ENCODE measurements at regions not wholly inside any gene's neighbourhood (a gene's known extent, or its start where the extent isn't known, plus 50 kb on each side); places are given as distances from the start of the nearest gene placed in this dataset.

- H3K9me3 ChIP-seq (ENCODE audit: low read depth) = no peaks in the 10 kb centered on the region
- H3K4me2 ChIP-seq (ENCODE audit: unreplicated experiment) = no peak overlapping the region
- H3K36me3 ChIP-seq (ENCODE audit: low read depth) = no peaks in the 10 kb centered on the region
- peak; percentile 15 for DNase-seq
- no peaks in the 10 kb centered on the region for H3K27me3 ChIP-seq (replicated peaks; ENCODE audit: insufficient read depth)
- in situ Hi-C loops (cut with MboI) = no loop called here
- no peaks in the 10 kb centered on the region for H3K79me2 ChIP-seq (ENCODE audit: insufficient read depth)
- TF ChIP-seq EZH2 (IDR thresholded peaks at IDR 0.05; ENCODE audit: insufficient read depth, poor library complexity, severe bottlenecking) (no peak), EZH2phosphoT487 (IDR thresholded peaks at IDR 0.05; ENCODE audit: insufficient read depth, low read depth) (no peak)
- no peak overlapping the region for H3K9ac ChIP-seq
- no peak overlapping the region for H2AFZ ChIP-seq
- H3F3A ChIP-seq (ENCODE audit: insufficient read depth) = no peaks in the 10 kb centered on the region
- no peak overlapping the region for H3K4me3 ChIP-seq
- H3K9me2 ChIP-seq (ENCODE audit: insufficient read depth) = no peaks in the 10 kb centered on the region
- H3K27ac ChIP-seq = no peak overlapping the region
- H3K4me1 ChIP-seq (ENCODE audit: insufficient read depth) = peaks cover 9% of the 10 kb centered on the region; the same call in 1 of the 2 replicates
- 51 to 56% methylated on average over 5 of the region's 5 CpGs for WGBS, 2 experiments (ENCODE audit: low coverage in 1 of 2, low lambda C conversion rate in 2 of 2, missing lambda C conversion rate in 2 of 2)
- H4K20me1 ChIP-seq (ENCODE audit: insufficient read depth) = no peaks in the 10 kb centered on the region
Observed at GRCh38 chr6:81683912-81684311, 68.6 kb downstream of the TENT5A start.

GRCh38 chr6:81682858-81683620, 69.4 kb downstream of the TENT5A start:
- no peaks in the 10 kb centered on the region for H3F3A ChIP-seq (ENCODE audit: insufficient read depth)
- H3K27ac ChIP-seq = no peak overlapping the region
- H3K36me3 ChIP-seq (ENCODE audit: low read depth) = no peaks in the 10 kb centered on the region
- in situ Hi-C loops (cut with MboI) = no loop called here
- H4K20me1 ChIP-seq (ENCODE audit: insufficient read depth) = no peaks in the 10 kb centered on the region
- WGBS, 2 experiments (ENCODE audit: low coverage in 1 of 2, low lambda C conversion rate in 2 of 2, missing lambda C conversion rate in 2 of 2) = 93 to 94% methylated on average over 4 to 5 of the region's 5 CpGs
- H3K79me2 ChIP-seq (ENCODE audit: insufficient read depth) = no peaks in the 10 kb centered on the region
- no peaks in the 10 kb centered on the region for H3K9me2 ChIP-seq (ENCODE audit: insufficient read depth)
- no peaks in the 10 kb centered on the region for H3K27me3 ChIP-seq (replicated peaks; ENCODE audit: insufficient read depth)
- no peak overlapping the region for H3K4me3 ChIP-seq
- H3K9me3 ChIP-seq (ENCODE audit: low read depth) = no peaks in the 10 kb centered on the region
- H2AFZ ChIP-seq = no peak overlapping the region
- no peak overlapping the region for H3K4me2 ChIP-seq (ENCODE audit: unreplicated experiment)
- DNase-seq = no peak
- TF ChIP-seq EZH2phosphoT487 (IDR thresholded peaks at IDR 0.05; ENCODE audit: insufficient read depth, low read depth) (no peak), EZH2 (IDR thresholded peaks at IDR 0.05; ENCODE audit: insufficient read depth, poor library complexity, severe bottlenecking) (no peak)
- no peak overlapping the region for H3K9ac ChIP-seq
- H3K4me1 ChIP-seq (ENCODE audit: insufficient read depth) = peaks cover 9% of the 10 kb centered on the region; the same call in 1 of the 2 replicates

GRCh38 chr6:81682235-81682795, 70.2 kb downstream of the TENT5A start:
- DNase-seq = no peak
- Histone ChIP-seq H3K27ac (no peak overlapping the region), H3K9me2 (ENCODE audit: insufficient read depth) (no peaks in the 10 kb centered on the region), H3F3A (ENCODE audit: insufficient read depth) (no peaks in the 10 kb centered on the region), H3K4me1 (ENCODE audit: insufficient read depth) (peaks cover 9% of the 10 kb centered on the region; the same call in 1 of the 2 replicates), H3K4me2 (ENCODE audit: unreplicated experiment) (no peak overlapping the region), H3K27me3 (replicated peaks; ENCODE audit: insufficient read depth) (no peaks in the 10 kb centered on the region), H3K9me3 (ENCODE audit: low read depth) (no peaks in the 10 kb centered on the region), H2AFZ (no peak overlapping the region), H3K4me3 (no peak overlapping the region), H3K36me3 (ENCODE audit: low read depth) (no peaks in the 10 kb centered on the region), H3K9ac (no peak overlapping the region), H3K79me2 (ENCODE audit: insufficient read depth) (no peaks in the 10 kb centered on the region), H4K20me1 (ENCODE audit: insufficient read depth) (no peaks in the 10 kb centered on the region)
- in situ Hi-C loops (cut with MboI) = no loop called here
- TF ChIP-seq EZH2 (IDR thresholded peaks at IDR 0.05; ENCODE audit: insufficient read depth, poor library complexity, severe bottlenecking) (no peak), EZH2phosphoT487 (IDR thresholded peaks at IDR 0.05; ENCODE audit: insufficient read depth, low read depth) (no peak)

GRCh38 chr6:81669445-81669844, 83.0 kb downstream of the TENT5A start:
- in situ Hi-C loops (cut with MboI) = no loop called here
- H3K27ac ChIP-seq = no peak overlapping the region
- H3K27me3 ChIP-seq (replicated peaks; ENCODE audit: insufficient read depth) = no peaks in the 10 kb centered on the region
- H3K4me2 ChIP-seq (ENCODE audit: unreplicated experiment) = no peak overlapping the region
- H3K36me3 ChIP-seq (ENCODE audit: low read depth) = no peaks in the 10 kb centered on the region
- no peaks in the 10 kb centered on the region for H4K20me1 ChIP-seq (ENCODE audit: insufficient read depth)
- no peaks in the 10 kb centered on the region for H3F3A ChIP-seq (ENCODE audit: insufficient read depth)
- H3K9me2 ChIP-seq (ENCODE audit: insufficient read depth) = no peaks in the 10 kb centered on the region
- H3K79me2 ChIP-seq (ENCODE audit: insufficient read depth) = no peaks in the 10 kb centered on the region
- no peaks in the 10 kb centered on the region for H3K9me3 ChIP-seq (ENCODE audit: low read depth)
- TF ChIP-seq EZH2phosphoT487 (IDR thresholded peaks at IDR 0.05; ENCODE audit: insufficient read depth, low read depth) (no peak), EZH2 (IDR thresholded peaks at IDR 0.05; ENCODE audit: insufficient read depth, poor library complexity, severe bottlenecking) (no peak)
- H3K4me1 ChIP-seq (ENCODE audit: insufficient read depth) = no peaks in the 10 kb centered on the region
- WGBS, 2 experiments (ENCODE audit: low coverage in 1 of 2, low lambda C conversion rate in 2 of 2, missing lambda C conversion rate in 2 of 2) = 82 to 88% methylated on average over 2 of the region's 2 CpGs
- DNase-seq = peak; percentile 1
- H3K4me3 ChIP-seq = no peak overlapping the region
- H3K9ac ChIP-seq = no peak overlapping the region
- no peak overlapping the region for H2AFZ ChIP-seq

All from GM23248 (cell line).